Ammon's horn (tissue), 1 donor: ENCODE measurements at regions not wholly inside any gene's neighbourhood (a gene's known extent, or its start where the extent isn't known, plus 50 kb on each side); places are given as distances from the start of the nearest gene placed in this dataset.
A peak's percentile ranks its signal among the peaks of the same experiment; 100 is the strongest.
"Not testable (repeated sequence)": the region's sequence is repeated elsewhere in the genome, so short reads cannot be mapped to it uniquely, and the experiment has no call there.

Experiments used
- DNase-seq: peaks from one replicate; pipeline ENCODE4 v3.0.0-alpha.2; 2016; ENCODE audit warnings: low spot score

GRCh38 chr12:105654606-105655005, 324.1 kb downstream of the C12orf75 start:
- DNase-seq: no peak

- DNase-seq: no peak
Measured at GRCh38 chr12:105658389-105658788, 327.9 kb downstream of the C12orf75 start.

GRCh38 chr12:105659355-105660075, 329.0 kb downstream of the C12orf75 start:
- DNase-seq: peak; percentile 15

- not testable (repeated sequence) for DNase-seq
Measured at GRCh38 chr12:105664765-105665164, 334.3 kb downstream of the C12orf75 start.

- no peak for DNase-seq
Measured at GRCh38 chr12:105665366-105665765, 334.9 kb downstream of the C12orf75 start.

GRCh38 chr12:105667973-105668743, 337.7 kb downstream of the C12orf75 start:
- no peak for DNase-seq

- no peak for DNase-seq
Measured at GRCh38 chr12:105670672-105671071, 340.2 kb downstream of the C12orf75 start.

GRCh38 chr12:105671720-105672119, 341.2 kb downstream of the C12orf75 start:
- DNase-seq: no peak

- DNase-seq: no peak
Measured at GRCh38 chr12:105672121-105672975, 341.9 kb downstream of the C12orf75 start.

- no peak for DNase-seq
Measured at GRCh38 chr12:105674871-105675699, 344.6 kb downstream of the C12orf75 start.

GRCh38 chr12:105676694-105677093, 346.2 kb downstream of the C12orf75 start:
- no peak for DNase-seq

- DNase-seq: no peak
Measured at GRCh38 chr12:105677672-105678071, 347.2 kb downstream of the C12orf75 start.

- no peak for DNase-seq
Measured at GRCh38 chr12:105679982-105680381, 349.5 kb downstream of the C12orf75 start.

- DNase-seq: no peak
Measured at GRCh38 chr12:105681341-105681740, 350.9 kb downstream of the C12orf75 start.

- not testable (repeated sequence) for DNase-seq
Measured at GRCh38 chr12:105682821-105683220, 352.3 kb downstream of the C12orf75 start.

GRCh38 chr12:105683836-105684235, 353.3 kb downstream of the C12orf75 start:
- not testable (repeated sequence) for DNase-seq

GRCh38 chr12:105698075-105698474, 367.6 kb downstream of the C12orf75 start:
- DNase-seq: no peak

GRCh38 chr12:105699209-105699608, 368.7 kb downstream of the C12orf75 start:
- no peak for DNase-seq

- DNase-seq: no peak
Measured at GRCh38 chr12:105704787-105705186, 374.3 kb downstream of the C12orf75 start.

GRCh38 chr12:105705235-105705634, 374.7 kb downstream of the C12orf75 start:
- no peak for DNase-seq

GRCh38 chr12:105705765-105706164, 375.3 kb downstream of the C12orf75 start:
- DNase-seq: peak; percentile 75
